HG03457 (cell line): ENCODE measurements at regions not wholly inside any gene's neighbourhood (a gene's known extent, or its start where the extent isn't known, plus 50 kb on each side); places are given as distances from the start of the nearest gene placed in this dataset.

Source experiments
- ATAC-seq: cut with Tn5 transposase; IDR thresholded peaks from one replicate; pipeline ENCODE4 v1.9.1; 2021; ENCODE audit warnings: moderate number of reproducible peaks; ENCODE audit not compliant: unreplicated experiment

GRCh38 chr2:5111581-5111980 is 580.6 kb upstream of the SOX11 start:
- no peak for ATAC-seq

GRCh38 chr2:5119046-5119445 is 573.1 kb upstream of the SOX11 start:
- ATAC-seq: no peak

DNA sequence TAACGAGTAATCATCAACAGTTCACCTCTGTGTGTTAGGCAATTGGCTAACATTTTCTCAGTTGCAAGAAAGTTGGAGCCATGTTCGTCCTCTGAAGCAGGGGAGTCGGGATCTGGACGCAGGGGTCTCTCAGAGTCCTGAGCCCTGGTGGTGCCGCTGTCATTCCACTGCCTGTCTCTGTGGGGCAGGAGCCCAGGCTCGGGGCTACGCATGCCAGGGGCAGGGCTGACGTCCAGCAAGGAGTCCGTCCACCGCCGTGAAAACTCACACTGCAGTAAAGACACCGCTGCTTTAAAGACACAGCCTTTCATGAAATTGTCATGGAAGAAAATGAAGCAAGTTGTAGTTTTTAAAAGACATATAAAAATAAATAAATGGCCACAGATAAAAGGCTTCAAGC is 571.1 kb upstream of the SOX11 start:
- no peak for ATAC-seq

- no peak for ATAC-seq
These were observed 570.5 kb upstream of the SOX11 start for GRCh38 chr2:5121642-5122041.

DNA sequence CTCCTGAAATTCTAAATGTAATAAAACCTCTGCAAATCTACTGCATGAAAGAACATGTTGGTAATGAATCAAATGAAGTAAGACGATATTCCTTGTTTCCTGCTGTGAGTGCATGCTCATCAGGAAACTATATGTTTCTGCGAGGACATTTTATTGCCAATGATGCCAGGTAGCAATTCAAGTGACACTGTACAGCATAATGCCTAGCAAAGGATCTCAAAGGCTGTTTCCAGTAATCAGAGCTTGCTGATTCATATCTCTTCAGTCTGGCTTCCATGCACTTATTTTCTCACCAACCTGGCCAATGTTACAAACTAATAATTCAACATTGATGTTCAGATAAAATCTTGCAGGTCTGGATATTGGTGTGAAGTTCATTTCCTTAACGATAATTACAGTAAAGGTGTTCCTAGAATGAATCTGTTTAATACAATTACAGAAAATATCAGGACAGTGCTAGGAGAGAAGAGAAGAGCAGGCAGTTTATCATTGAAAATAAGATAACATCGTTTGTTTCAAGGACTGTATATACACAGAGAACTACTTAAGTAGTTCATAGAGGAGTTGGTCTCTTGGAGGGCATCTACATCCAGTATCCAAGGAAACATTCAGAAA is 568.5 kb upstream of the SOX11 start:
- ATAC-seq: no peak

DNA sequence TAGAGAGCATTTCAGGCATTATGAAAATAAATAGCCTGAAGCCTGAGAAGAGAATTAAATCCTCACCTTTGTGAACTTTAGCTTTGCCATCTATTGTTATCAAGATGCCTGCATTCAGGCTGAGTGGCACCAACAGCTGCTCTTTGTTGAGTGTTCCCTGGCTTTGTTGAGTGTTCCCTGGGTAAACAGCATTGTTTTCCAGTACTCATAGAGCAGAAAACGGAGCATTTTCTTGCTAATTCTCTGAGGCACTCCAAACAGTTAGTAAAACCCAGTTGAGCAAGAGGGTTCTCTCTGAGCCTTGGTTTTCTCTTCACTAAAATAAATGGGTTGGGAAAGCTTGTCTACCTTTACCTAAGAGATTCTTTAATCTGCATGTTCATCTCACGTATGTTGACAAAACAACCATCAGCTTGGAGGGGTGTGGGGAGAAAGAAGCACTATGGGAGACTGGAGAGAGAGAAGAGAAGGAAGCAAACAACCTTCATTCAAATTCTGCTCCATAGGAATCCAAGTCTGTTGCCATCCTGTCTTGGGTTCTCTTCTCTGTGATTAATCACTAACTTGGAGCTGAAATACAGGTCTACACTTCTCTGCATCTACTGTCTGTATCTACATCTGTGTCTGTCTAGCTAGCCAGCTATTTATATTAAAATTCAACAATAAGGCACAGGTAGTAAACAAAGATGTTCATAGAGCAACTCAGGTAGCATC is 567.0 kb upstream of the SOX11 start:
- ATAC-seq: no peak

GRCh38 chr2:5132281-5132680 is 559.9 kb upstream of the SOX11 start:
- no peak for ATAC-seq

- ATAC-seq: no peak
These were observed 551.8 kb upstream of the SOX11 start for GRCh38 chr2:5140347-5140746.

DNA sequence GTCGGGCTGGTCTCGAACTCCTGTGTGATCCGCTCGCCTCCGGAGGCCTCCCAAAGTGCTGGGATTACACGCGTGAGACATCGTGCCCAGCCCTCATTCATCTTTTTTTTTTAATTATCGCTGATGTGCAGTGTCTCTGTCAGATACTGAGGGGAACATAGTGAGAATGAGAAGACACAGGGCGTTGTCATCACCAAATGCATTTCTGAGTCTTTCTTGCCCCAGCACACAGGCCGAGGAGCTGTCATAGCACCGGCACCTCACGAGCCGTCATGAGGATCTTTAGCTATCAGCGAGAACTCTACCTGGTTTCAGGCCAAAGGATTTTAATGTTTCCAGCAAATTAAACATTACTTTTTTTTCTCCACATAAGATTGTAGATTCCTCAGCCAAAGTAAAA is 548.0 kb upstream of the SOX11 start:
- ATAC-seq: no peak

DNA sequence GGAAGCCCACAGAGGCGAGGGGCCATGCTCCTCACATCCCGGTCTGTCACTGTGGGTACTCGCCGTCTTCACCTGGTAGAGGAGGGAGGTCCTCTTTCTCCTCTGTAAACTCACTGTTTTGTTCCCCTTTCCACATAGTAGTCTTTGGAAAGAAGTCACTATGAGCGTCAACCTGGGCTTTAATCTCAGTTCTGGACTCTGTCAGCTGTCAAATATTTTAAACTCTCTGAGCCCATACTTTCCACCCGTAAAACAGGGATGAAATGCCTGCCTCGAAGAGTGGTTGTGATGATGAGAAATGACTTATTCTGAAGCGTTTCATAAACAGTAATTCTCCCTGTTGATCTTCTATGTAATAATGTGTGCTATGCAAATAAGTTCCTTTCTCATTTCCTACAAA is 547.1 kb upstream of the SOX11 start:
- ATAC-seq: no peak

GRCh38 chr2:5145801-5146200 is 546.4 kb upstream of the SOX11 start:
- no peak for ATAC-seq

DNA sequence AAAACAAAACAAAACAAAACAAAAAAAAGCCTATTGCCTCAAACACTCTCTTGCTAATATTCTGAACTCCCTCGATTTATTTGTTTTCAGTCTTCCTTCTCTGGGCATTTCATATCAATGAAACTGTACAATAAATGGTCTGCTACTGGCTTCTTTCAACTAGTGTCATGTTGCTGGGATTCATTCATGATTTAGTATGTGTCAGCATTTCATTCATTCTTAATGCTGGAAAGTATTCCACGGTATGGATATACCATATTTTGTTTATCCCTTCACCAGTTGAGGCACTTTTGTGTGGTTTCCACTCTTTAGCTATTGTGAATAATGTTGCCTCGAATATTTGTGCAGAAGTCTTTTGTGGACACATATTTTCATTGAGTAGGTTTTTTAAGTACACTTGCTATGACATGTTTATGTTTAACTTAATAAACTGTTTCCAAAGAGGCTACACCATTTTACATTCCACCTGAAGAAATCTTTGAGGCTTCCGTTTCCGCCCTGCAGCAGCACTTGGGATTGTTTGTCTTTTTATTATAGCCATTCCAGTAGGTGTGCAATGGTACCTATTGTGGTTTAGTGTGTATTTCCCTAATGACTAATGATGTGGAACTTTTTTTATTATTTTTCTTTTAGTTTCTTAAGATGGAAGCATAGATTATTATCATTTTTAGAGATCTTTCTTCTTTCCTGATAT is 543.6 kb upstream of the SOX11 start:
- ATAC-seq: no peak

DNA sequence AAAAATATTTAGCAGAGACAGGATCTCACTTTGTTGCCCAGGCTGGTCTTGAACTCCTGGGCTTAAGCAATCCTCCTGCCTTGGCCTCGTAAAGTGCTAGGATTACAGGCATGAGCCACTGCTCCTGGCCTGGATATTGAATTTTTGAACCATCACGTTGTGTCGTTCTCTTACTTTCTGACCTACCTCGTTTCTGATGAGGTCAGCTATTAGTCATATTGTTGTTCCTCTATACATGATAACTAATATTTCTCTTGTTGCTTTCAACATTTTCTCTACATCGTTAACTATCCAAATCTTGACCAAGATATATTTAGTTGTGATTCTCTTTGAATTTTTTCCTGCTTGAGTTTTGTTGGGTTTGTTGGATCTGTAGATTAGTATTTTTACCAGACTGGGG is 541.3 kb upstream of the SOX11 start:
- ATAC-seq: no peak

DNA sequence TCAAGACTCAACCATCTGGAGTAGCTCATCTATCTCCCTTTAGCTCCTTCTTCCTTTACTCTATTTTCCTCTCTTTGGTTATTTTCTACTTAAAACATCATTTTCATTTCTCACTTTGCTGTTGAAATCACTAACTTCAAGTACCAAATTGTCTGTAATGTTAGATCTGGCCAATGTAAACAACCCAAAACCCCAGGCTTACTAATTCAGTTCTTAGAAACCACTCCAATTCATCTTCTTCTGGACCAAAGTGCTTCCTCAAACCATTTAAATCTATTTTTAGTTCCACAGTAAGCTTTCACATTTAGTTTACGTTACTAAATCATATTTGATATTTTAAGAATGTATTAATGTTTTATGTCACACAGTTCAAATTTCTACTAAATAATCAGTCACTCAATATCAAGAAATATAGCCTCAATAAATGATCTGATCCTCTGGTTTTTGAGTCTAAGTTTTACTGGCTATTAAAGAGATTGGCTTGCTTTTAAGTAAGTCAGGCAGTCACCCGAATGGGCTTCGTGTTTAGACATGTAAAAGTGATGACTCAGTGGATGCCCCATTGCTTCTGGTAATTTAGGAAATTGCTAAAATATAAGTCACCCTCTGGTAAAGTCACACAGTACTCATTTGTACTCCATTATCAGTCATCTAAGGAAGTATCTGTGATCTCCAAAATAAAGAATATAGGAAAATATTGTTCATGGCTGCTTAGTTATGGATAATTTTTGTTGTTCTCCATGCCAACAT is 527.2 kb upstream of the SOX11 start:
- ATAC-seq: no peak

DNA sequence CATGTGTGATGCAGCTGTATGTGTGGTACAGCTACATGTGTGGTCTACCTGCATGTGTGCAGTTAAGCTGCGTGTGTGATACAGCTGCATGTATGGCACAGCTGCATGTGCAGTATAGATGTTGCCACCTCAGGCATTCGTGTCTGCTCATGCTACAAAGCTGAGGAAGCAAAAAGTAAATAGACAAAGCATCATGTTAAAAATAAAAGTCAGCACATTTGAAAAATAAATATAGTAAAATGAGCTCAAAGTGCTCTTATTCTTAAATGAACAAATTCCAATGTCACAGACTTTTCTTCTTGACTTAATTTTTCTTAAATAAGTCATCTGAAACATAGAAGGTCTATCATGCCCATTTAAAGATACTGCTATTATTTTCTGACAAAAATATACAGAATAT is 519.3 kb upstream of the SOX11 start:
- no peak for ATAC-seq

GRCh38 chr2:5173876-5174535 is 518.2 kb upstream of the SOX11 start:
- ATAC-seq: no peak

GRCh38 chr2:5175231-5175630 is 517.0 kb upstream of the SOX11 start:
- no peak for ATAC-seq

GRCh38 chr2:5176764-5177163 is 515.4 kb upstream of the SOX11 start:
- no peak for ATAC-seq

GRCh38 chr2:5183031-5183430 is 509.2 kb upstream of the SOX11 start:
- no peak for ATAC-seq

GRCh38 chr2:5187283-5187682 is 504.9 kb upstream of the SOX11 start:
- no peak for ATAC-seq

DNA sequence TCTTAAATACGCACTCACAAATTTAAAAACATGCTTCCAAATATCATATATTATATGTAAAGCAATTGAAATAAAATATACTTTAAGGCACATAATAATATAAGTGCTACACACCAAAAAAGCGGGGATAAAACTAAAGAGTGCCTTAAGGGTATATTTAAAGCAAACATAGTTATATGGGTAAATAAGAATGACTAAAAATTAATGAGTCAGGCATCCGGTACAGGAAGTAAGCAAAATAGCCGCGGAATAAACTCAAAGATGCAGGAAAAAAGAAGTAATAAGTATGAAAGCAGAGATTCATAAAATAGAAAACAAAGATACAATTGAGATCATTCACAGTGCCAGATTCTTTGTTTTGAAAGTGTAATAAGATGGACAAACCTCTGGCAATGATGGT is 503.5 kb upstream of the SOX11 start:
- ATAC-seq: no peak
